ENCODE measurements at regions not wholly inside any gene's neighbourhood (a gene's known extent, or its start where the extent isn't known, plus 50 kb on each side); places are given as distances from the start of the nearest gene placed in this dataset.
"Not testable (repeated sequence)": the region's sequence is repeated elsewhere in the genome, so short reads cannot be mapped to it uniquely, and the experiment has no call there.

- DNase-seq, result no peak
Measured at GRCh38 chr2:53356291-53356905, 411.2 kb upstream of the CHAC2 start.

DNA sequence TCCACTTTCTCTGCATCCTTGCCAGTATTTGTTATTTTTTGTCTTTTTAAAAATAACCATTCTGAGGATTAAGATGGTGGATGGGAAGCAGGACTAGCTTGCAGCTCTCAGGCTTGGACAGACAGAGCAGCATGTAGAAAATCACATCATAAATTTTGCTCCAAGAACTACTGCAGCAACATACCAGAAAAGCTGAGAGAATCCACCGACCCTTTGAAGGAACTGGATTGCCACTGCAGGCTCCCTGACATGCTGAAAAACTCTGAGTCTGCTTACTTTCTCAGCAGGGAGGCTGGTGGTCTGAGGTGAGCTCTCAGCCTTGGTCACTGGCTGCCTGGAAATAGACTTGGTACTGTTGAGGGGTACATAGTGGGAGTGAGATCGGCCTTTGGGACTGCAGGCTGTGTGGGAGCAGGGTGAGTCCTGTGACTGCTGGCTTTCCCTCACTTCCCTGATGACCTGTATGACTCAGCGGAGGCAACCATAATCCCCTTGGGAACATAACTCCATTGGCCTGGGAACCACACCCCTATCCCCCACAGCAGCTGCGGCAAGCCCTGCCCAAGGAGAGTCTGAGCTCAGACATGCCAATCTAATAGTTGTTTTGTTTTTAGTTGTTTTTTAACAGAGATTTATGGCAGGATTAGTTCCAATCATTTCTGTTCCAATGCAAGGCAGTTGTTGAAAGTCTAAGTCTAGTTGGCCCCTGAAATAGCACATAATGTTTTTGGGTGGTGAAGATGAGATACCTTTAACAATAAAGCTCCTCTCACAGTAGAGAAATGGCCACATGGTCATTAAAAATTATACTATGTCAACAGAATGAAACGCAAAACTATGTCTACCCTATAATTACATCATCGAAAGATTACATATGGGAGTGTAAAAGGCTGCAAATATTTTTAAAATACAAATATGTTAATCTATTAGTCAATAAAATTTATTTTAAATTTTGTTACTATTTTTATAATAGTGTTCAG is 414.2 kb upstream of the CHAC2 start:
- peak; percentile 79 for DNase-seq

GRCh38 chr2:53347269-53347668 is 420.3 kb upstream of the CHAC2 start:
- DNase-seq, result no peak

DNA sequence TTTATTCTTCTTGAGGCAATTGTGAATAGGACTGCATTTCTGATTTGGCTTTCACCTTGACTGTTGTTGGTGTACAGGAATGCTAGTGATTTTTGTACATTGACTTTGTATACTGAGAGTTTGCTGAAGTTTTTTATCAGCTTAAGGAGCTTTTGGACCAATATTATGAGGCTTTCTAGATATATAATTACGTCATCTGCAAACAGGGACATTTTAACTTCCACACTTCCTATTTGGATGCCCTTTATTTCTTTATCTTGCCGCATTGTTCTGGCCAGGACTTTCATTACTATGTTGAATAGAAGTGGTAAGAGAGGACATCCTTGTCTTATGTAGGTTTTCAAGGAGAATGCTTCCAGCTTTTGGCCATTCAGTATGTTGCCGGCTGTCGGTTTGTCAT is 425.4 kb upstream of the CHAC2 start:
- DNase-seq, result no peak

DNA sequence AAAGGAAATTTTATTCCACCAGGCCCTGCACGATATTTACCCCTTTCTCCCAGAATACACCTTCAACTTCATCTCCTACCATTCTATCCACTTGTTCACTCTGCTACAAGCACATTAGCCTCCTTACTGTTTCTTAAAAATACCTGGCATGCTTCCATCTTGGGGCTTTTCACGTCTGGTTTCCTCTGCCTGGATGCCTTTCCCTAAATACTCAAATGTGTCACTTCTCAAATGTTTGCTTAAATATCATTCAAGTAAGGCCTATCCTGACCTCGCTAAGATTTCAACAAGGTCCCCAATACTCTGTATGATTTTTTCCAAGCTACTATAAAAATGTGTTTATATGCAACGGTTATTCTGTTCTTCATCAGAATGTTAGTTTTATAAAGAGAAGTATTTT is 433.0 kb upstream of the CHAC2 start:
- DNase-seq, result no peak

DNA sequence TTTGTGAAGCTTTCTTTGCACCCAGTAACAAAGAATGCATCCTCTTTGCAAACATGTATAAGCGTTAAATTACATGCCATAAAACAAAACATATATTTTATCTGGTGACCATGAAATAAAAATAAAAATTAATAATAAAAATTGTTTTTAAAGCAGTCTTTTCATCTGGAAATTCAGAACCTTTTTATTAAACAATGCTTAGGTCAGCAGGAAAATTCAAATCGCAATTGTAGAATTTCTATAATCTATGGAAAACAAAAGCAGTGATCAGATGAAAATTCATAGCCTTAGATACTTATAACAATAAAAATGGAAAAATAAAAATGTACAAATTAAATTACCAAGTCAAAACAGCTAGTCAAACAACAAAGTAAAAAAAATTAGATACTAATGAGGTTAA is 435.9 kb upstream of the CHAC2 start:
- no peak for DNase-seq

- DNase-seq, result no peak
Measured at GRCh38 chr2:53317861-53318260, 449.7 kb upstream of the CHAC2 start.

- no peak for DNase-seq
Measured at GRCh38 chr2:53315149-53315548, 452.5 kb upstream of the CHAC2 start.

DNA sequence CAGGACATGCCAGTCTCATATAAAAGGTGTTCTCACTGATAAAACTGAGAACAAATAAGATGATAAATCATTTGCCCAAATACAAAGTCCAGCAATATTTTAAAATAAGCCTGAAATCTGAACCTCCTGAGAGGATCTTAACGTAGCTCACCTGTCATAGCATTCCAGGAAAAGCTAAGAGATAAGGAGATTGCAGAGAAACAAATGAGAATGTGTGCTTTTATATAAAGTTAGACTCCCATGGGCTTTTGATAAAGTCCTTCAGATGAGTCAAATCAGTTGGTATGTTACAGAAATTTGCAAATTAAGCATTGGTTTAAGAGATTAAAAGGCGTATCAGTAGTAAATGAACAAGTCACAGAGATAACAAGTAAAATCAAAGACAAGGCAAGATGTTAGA is 452.9 kb upstream of the CHAC2 start:
- no peak for DNase-seq

DNA sequence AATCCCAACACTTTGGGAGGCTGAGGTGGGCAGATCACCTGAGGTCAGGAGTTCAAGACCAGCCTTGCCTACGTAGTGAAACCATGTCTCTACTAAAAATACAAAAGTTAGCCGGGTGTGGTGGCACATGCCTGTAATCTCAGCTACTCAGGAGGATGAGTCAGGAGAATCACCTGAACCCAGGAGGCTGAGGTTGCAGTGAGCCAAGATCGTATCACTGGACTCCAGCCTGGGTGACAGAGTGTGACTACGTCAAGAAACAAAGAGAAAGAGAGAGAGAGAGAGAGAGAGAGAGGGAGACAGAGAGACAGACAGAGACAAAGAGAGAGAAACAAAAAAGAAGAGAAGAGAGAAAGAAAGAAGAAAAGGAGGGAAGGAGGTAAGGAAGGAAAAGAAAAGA is 454.0 kb upstream of the CHAC2 start:
- not testable (repeated sequence) for DNase-seq

- no peak for DNase-seq
Measured at GRCh38 chr2:53312721-53313120, 454.9 kb upstream of the CHAC2 start.

DNA sequence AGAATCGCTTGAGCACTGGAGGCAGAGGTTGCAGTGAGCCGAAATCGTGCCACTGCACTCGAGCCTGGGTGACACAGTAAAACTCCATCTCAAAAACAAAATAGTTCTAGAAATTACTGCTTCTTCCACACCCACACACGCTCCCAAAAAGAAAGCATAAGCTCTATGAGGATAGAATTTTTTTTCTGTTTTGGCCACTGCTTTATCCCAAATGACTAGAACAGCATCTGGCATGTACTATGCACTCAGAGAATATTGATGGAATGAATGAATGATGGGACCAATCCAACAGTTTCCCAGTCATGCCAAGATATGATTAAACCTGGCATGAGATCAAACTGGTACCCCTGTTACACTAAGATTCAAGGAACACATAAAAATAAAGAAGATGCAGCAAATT is 455.4 kb upstream of the CHAC2 start:
- no peak for DNase-seq

DNA sequence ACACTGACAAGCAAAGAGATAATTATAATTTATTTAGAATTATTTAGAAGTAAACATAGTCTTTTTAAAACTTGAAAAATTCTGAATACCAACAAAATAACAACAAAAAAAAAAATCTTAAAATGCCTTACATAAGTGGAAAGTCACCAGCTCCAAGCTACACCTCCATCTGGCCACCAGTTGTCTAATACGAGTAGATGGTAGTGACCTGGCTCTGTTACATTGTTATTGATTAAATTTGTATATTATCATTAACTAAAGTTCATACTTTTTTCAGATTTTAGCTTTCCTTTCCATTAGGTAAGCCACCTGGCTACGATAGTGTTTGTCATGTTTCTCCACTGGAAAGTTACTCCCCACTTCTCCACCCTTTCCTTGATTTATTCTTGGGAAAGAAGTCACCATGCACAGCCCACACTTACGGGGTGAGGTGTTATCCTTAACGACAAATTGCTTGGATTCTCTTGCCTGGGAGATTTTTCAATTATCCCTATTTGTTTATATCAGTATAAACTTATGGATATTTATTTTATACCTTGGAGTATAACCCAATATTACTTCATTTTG is 464.5 kb upstream of the CHAC2 start:
- DNase-seq, result no peak

DNA sequence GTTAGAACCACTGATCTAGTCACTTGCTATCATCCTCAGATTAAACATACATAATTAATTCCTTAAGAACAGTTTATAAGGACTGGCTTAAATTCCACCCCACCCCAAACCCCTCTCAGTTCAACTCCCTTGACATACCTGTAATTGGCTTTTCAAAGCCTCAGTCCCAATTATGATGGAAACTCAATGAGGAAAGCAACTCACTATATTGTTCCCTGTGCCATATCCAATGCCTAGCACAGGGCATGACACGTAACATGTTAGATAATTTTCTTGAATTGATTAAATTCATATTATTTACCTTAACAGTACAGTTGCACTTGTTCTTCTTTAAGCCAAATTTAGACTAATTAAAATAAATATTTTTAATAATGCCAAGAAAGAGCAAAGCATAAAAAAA is 465.1 kb upstream of the CHAC2 start:
- no peak for DNase-seq

DNA sequence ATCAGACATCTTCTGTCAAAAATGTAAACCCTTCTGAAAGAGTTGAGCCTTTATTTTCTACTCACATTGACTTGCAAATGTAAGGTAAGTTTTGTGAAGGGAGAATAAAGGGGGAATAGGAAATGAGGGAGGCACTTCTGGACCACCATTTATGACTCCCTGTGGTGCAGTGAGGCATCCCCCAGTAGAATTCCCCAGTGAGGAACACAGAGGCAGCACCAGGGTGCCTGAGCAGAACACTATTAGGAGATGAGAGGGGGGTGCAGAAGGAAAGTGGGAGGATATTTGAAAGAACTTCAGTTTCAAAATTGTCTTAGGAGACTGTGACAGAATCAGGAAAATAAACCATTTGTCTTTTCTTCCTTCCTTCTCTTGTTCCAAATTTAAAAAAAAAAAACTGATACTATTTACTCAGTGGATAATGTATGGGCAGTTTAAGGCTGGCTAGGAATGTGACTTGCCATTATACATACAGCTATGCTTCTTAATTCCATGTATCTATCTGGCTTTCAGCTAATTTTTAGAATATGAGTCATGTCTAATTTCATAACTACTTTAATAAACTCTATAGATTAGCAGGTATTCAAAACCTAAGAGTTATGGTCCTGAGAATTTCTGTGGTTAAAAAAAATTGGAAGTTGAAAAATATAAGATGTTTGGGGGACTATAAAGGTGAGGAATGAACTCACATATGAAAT is 478.1 kb upstream of the CHAC2 start:
- DNase-seq, result no peak

DNA sequence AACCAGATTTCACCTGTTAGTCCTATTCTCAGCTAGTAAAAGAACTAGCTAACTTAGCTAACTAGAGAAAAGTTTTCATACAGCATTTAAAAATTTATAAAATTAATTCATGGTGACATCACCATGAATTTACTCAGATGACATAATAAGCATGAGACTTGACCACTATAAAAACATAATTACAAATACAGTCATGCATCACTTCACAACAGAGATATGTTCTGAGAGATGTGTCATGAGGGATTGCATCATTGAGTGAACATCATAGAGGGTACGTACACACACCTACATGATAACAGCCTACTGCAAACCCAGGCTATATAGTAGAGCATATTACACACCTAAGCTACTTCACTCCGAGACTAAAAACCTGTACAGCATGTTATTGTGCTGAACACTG is 481.3 kb upstream of the CHAC2 start:
- no peak for DNase-seq

DNA sequence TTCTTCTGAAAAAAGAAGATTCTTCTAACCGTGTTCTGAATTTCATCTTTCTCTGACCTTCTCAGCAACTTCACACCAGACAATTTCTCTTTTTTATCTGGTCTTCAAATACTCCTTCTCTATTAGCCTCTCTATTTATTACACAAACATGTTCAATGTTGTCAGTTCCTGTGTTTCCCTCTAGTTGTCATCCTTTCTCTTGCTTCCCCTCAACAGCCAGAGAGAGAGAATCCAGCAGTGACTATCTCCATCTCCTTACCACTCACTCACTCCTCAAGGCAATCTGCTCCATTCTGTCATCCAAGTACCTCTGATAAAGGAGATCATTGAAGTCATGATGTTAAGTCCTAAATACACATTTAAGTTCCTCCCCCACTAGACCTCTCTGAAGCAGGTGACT is 491.9 kb upstream of the CHAC2 start:
- no peak for DNase-seq

GRCh38 chr2:53268626-53269025 is 499.0 kb upstream of the CHAC2 start:
- DNase-seq, result no peak

DNA sequence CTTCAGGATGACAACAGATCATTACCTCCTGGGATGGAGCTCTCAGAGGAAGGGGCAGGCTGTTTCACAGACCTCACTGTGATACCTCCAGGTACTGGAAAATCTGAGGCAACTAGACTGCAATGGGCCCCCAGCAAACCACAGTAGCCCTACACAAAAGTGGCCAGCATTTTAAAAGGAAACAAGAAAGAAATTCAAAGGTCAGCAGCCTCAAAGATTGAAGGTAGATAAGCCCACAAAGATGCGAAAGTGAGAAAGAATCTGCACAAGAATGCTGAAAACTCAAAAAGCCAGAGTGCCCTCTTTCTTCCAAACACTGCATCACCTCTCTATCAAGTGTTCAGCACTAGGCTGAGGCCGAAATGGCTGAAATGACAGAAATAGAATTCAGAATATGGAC is 499.5 kb upstream of the CHAC2 start:
- no peak for DNase-seq

- DNase-seq, result no peak
Measured at GRCh38 chr2:53265544-53266299, 501.9 kb upstream of the CHAC2 start.

DNA sequence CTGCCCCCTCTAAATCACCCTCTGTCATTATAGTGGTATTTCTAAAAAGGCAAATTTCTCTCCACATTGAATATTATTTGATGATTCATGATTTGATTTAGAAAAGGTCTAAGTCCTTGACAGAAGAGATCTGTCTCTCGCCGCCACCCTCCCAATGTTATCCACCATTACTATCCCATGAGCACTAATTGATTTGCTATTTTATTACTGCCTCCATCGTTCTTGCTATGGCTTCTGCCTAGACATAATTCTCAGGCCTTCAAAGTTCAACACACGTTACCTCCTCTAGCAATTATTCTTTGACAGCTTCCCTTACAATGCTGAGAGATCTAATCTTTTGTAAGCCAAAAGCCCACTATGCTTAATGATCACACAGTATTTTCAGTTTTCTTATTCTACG is 507.0 kb upstream of the CHAC2 start:
- no peak for DNase-seq

- DNase-seq, result no peak
Measured at GRCh38 chr2:53259395-53260009, 508.1 kb upstream of the CHAC2 start.

Measured in T1000 (cell line).